Gastrocnemius medialis (tissue), 4 donors: ENCODE measurements at regions not wholly inside any gene's neighbourhood (a gene's known extent, or its start where the extent isn't known, plus 50 kb on each side); places are given as distances from the start of the nearest gene placed in this dataset.

Experiments
- ATAC-seq, 2 donors: fragments of 150-250 bp; one replicate each; pipeline ENCODE4 v1.9.1; 2016
- DNase-seq, 2 donors: peaks; one replicate each; pipeline ENCODE4 v3.0.0-alpha.2; 2019
- H3K27ac ChIP-seq, 4 donors: fragments of 200-600 bp; sonication (generic); 1 replicate in 1 of 4; 2 replicates in 3 of 4; pipeline ENCODE4 v1.5.1; 2016 to 2018; ENCODE audit warnings: mild to moderate bottlenecking in 2 of 4, moderate library complexity in 1 of 4
- H3K27me3 ChIP-seq, 3 donors: fragments of 200-600 bp; sonication (generic) in 2 of 3; 1 replicate in 1 of 3; 2 replicates in 2 of 3; pipeline versions ENCODE4 v1.5.1 to v1.6.0; 2016 to 2019; ENCODE audit warnings: mild to moderate bottlenecking in 1 of 3, moderate library complexity in 1 of 3
- H3K36me3 ChIP-seq, 2 donors: fragments of 200-600 bp; sonication (generic) in 1 of 2; one replicate each; pipeline ENCODE4 v1.5.1; 2017 to 2018
- H3K4me1 ChIP-seq, 2 donors: fragments of 200-600 bp; sonication (generic) in 1 of 2; one replicate each; pipeline ENCODE4 v1.5.1; 2016 to 2017; ENCODE audit warnings: mild to moderate bottlenecking in 2 of 2
- H3K4me3 ChIP-seq, 4 donors: fragments of 200-600 bp; sonication (generic) in 3 of 4; 1 replicate in 1 of 4; 2 replicates in 3 of 4; pipeline ENCODE4 v1.5.1; 2016 to 2019; ENCODE audit warnings: mild to moderate bottlenecking in 2 of 4
- H3K9me3 ChIP-seq, 3 donors: fragments of 200-600 bp; sonication (generic) in 2 of 3; 1 replicate in 1 of 3; 2 replicates in 2 of 3; pipeline ENCODE4 v1.5.1; 2016 to 2019
- CTCF ChIP-seq, 5 experiments: fragments of 450-650 bp in 3 of 5; fragments of 200-600 bp in 2 of 5; sonication (generic) in 2 of 5; IDR thresholded peaks in 4 of 5; conservative IDR thresholded peaks in 1 of 5; 1 replicate in 4 of 5; 2 replicates in 1 of 5; pipeline ENCODE4 v1.5.1; 2016 to 2019; ENCODE audit warnings: antibody characterized with exemption in 5 of 5, mild to moderate bottlenecking in 3 of 5, moderate library complexity in 3 of 5
- POLR2A ChIP-seq, 2 donors: fragments of 450-650 bp; IDR thresholded peaks; one replicate each; pipeline ENCODE4 v1.6.1; 2017; ENCODE audit warnings: antibody characterized with exemption in 2 of 2, mild to moderate bottlenecking in 2 of 2, moderate library complexity in 2 of 2
- in situ Hi-C, 4 donors: fragments of 200-750 bp; cut with MboI; loops; one replicate each; pipeline versions ENCODE4 v1.15.0 to v1.8.0; 2017; ENCODE audit warnings: low sequenced_read_pairs in 4 of 4
- intact Hi-C: fragments of 100-400 bp; cut with DNase I; formaldehyde crosslinking; loops from one replicate; pipeline ENCODE4 v1.15.1; 2023; ENCODE audit warnings: low total_unique reads

GRCh38 chr5:6163913-6164312 is 214.4 kb downstream of the MED10 start:
- no peaks in the 10 kb centered on the region for H3K4me1 ChIP-seq
- no peak for ATAC-seq
- no peak overlapping the region for H3K27ac ChIP-seq
- in situ Hi-C loops (no loop called here), intact Hi-C loops (no loop called here)
- H3K36me3 ChIP-seq, result no peaks in the 10 kb centered on the region
- TF ChIP-seq CTCF (IDR thresholded peaks at IDR 0.05 in 4 of 5, conservative IDR thresholded peaks at IDR 0.05 in 1 of 5) (no peak), POLR2A (IDR thresholded peaks at IDR 0.05) (no peak)
- no peak overlapping the region for H3K4me3 ChIP-seq
- peaks cover 0 to 6% (median 0%) of the 10 kb centered on the region in 3 donors for H3K27me3 ChIP-seq
- no peaks in the 10 kb centered on the region for H3K9me3 ChIP-seq
- DNase-seq, result no peak

- in situ Hi-C loops (no loop called here), intact Hi-C loops (no loop called here)
- no peak for ATAC-seq
- DNase-seq, result no peak
- Histone ChIP-seq H3K36me3 (no peaks in the 10 kb centered on the region), H3K27ac (no peak overlapping the region), H3K9me3 (no peaks in the 10 kb centered on the region), H3K4me1 (no peaks in the 10 kb centered on the region), H3K27me3 (peaks cover 0 to 6% (median 0%) of the 10 kb centered on the region in 3 donors), H3K4me3 (no peak overlapping the region)
- TF ChIP-seq CTCF (IDR thresholded peaks at IDR 0.05 in 4 of 5, conservative IDR thresholded peaks at IDR 0.05 in 1 of 5) (no peak), POLR2A (IDR thresholded peaks at IDR 0.05) (no peak)
These were observed 216.2 kb downstream of the MED10 start for GRCh38 chr5:6162175-6162574.

- intact Hi-C loops, result no loop called here
- H3K27me3 ChIP-seq, result peaks cover 0 to 6% (median 0%) of the 10 kb centered on the region in 3 donors
- H3K9me3 ChIP-seq, result no peaks in the 10 kb centered on the region
- H3K4me3 ChIP-seq, result no peak overlapping the region
- H3K27ac ChIP-seq, result no peak overlapping the region
- no peaks in the 10 kb centered on the region for H3K4me1 ChIP-seq
- in situ Hi-C loops, result no loop called here
- no peak for TF ChIP-seq POLR2A (IDR thresholded peaks at IDR 0.05)
- TF ChIP-seq CTCF (IDR thresholded peaks at IDR 0.05 in 4 of 5, conservative IDR thresholded peaks at IDR 0.05 in 1 of 5), result no peak
- DNase-seq, result no peak
- H3K36me3 ChIP-seq, result no peaks in the 10 kb centered on the region
- ATAC-seq, result no peak
These were observed 217.1 kb downstream of the MED10 start for GRCh38 chr5:6161257-6161656.

GRCh38 chr5:6159832-6160430 is 218.4 kb downstream of the MED10 start:
- in situ Hi-C loops (no loop called here), intact Hi-C loops (no loop called here)
- H3K9me3 ChIP-seq, result no peaks in the 10 kb centered on the region
- no peak overlapping the region for H3K4me3 ChIP-seq
- ATAC-seq, result no peak
- H3K27me3 ChIP-seq, result peaks cover 0 to 6% (median 0%) of the 10 kb centered on the region in 3 donors
- no peaks in the 10 kb centered on the region for H3K4me1 ChIP-seq
- H3K27ac ChIP-seq, result no peak overlapping the region
- H3K36me3 ChIP-seq, result no peaks in the 10 kb centered on the region
- no peak for DNase-seq
- TF ChIP-seq CTCF (IDR thresholded peaks at IDR 0.05 in 4 of 5, conservative IDR thresholded peaks at IDR 0.05 in 1 of 5) (no peak), POLR2A (IDR thresholded peaks at IDR 0.05) (no peak)
